ENCODE measurements at regions not wholly inside any gene's neighbourhood (a gene's known extent, or its start where the extent isn't known, plus 50 kb on each side); places are given as distances from the start of the nearest gene placed in this dataset.

DNA sequence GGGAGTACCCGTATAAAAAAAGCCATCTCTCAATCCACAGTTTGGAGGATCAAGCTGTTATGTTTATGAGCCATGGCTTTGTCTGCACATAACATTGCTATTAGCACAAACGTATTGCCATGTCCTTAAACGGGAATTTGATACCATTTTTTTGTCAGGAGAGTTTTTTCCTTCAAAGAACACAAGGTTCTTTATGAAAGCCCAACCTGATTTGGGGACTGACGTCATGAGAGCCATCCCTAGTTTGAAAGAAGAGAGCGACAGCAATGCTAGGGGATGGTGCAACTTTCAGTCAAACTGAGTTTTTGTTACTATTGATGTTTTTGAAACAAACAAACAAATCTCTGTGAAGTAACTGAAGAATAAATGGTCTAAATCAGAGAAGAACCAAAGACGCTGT, 376.6 kb downstream of the EIPR1 start:
- no peak for TF ChIP-seq CTCF (conservative IDR thresholded peaks at IDR 0.05; ENCODE audit: low read length)
- TF ChIP-seq EZH2phosphoT487 (IDR thresholded peaks at IDR 0.05; ENCODE audit: borderline replicate concordance, low read depth, low read length): no peak
